AG10803 (cell line): ENCODE measurements at regions not wholly inside any gene's neighbourhood (a gene's known extent, or its start where the extent isn't known, plus 50 kb on each side); places are given as distances from the start of the nearest gene placed in this dataset.
A peak's percentile ranks its signal among the peaks of the same experiment; 100 is the strongest.
"Not testable (repeated sequence)": the region's sequence is repeated elsewhere in the genome, so short reads cannot be mapped to it uniquely, and the experiment has no call there.

Source experiments
- DNase-seq: peaks from one replicate; pipeline ENCODE4 v3.0.0; 2010; ENCODE audit warnings: low read depth
- H3K4me3 ChIP-seq: 2 replicates; pipeline ENCODE4 v1.5.1; 2011; ENCODE audit warnings: mild to moderate bottlenecking, low read length, control low read depth
- TF ChIP-seq, protein P1 (sequence below): conservative IDR thresholded peaks from 2 replicates; pipeline ENCODE4 v1.5.1; 2011; ENCODE audit warnings: mild to moderate bottlenecking, low read length, control low read depth, inconsistent platforms

GRCh38 chr9:87781331-87781730, 55.4 kb downstream of the CTSL start:
- TF ChIP-seq, protein P1, sequence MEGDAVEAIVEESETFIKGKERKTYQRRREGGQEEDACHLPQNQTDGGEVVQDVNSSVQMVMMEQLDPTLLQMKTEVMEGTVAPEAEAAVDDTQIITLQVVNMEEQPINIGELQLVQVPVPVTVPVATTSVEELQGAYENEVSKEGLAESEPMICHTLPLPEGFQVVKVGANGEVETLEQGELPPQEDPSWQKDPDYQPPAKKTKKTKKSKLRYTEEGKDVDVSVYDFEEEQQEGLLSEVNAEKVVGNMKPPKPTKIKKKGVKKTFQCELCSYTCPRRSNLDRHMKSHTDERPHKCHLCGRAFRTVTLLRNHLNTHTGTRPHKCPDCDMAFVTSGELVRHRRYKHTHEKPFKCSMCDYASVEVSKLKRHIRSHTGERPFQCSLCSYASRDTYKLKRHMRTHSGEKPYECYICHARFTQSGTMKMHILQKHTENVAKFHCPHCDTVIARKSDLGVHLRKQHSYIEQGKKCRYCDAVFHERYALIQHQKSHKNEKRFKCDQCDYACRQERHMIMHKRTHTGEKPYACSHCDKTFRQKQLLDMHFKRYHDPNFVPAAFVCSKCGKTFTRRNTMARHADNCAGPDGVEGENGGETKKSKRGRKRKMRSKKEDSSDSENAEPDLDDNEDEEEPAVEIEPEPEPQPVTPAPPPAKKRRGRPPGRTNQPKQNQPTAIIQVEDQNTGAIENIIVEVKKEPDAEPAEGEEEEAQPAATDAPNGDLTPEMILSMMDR = no peak

DNA sequence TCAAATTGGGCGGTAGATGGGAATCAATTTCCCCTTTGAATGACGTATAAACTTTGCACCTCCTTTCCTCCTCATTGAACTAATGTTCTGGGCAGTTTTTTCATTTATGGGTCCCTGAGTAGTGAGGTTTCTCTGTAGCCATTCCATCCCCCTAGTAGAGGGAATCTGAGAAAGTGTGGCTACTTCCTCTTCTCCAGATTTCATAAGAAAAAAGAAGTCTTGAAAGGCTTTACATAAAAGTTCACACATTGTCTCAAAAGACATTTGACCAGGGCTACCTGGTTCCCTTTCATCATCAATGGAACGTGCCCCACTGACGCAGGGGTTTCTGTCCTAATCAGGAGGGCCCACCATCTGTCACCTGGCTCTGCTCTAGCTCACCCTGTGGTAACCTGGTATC, 57.3 kb downstream of the CTSL start:
- TF ChIP-seq, protein P1 = no peak
- no peak overlapping the region for H3K4me3 ChIP-seq
- DNase-seq = no peak

More at GRCh38 chr9:87781331-87781730, 55.4 kb downstream of the CTSL start:
- no peak for DNase-seq
- no peak overlapping the region for H3K4me3 ChIP-seq

- not testable (repeated sequence) for H3K4me3 ChIP-seq, DNase-seq
Measured at GRCh38 chr9:87785315-87785970, 59.5 kb downstream of the CTSL start.

DNA sequence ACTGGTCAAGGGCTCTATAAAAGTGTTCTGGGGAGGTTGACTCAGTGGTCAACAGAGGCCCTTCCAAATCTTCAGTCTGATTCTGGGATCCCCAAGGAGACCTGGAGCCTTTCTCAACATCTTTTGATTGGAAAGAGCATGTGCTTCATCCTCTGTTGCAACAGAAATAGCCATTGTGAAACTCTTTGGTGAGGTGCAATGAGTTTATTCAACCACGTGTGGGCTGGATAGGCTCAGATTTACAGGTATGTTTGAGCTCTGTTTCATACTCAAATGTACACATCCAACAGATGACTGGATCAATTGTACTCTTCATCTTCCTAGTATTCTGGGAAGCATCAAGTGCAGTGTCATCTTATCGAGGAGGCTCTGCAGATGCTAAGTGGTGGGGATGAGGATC, 60.5 kb downstream of the CTSL start:
- DNase-seq = no peak
- no peak overlapping the region for H3K4me3 ChIP-seq
- TF ChIP-seq, protein P1 = no peak

- TF ChIP-seq, protein P1 = no peak
- H3K4me3 ChIP-seq = no peak overlapping the region
- no peak for DNase-seq
Measured at GRCh38 chr9:87786876-87787275, 61.0 kb downstream of the CTSL start.

DNA sequence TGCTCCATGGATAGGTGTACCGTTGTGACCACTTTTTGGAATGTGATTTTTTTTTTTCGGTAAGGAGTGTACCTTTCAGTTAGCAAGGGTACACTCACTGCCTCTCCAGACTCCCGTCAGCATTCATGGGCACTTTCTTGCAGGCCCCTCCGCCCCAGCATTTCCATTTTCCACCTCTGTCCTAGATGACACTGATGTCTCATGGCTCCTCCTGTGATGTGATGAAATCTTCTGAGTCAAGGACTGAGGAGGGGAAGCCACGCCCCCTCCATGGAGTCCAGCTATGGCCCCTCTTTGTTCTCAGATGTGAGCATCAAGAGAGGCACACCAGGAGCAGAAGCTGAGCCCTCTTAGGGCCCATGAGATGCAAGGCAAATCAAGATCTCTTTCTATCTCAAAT, 61.8 kb downstream of the CTSL start:
- TF ChIP-seq, protein P1 = no peak
- no peak for DNase-seq
- no peak overlapping the region for H3K4me3 ChIP-seq

DNA sequence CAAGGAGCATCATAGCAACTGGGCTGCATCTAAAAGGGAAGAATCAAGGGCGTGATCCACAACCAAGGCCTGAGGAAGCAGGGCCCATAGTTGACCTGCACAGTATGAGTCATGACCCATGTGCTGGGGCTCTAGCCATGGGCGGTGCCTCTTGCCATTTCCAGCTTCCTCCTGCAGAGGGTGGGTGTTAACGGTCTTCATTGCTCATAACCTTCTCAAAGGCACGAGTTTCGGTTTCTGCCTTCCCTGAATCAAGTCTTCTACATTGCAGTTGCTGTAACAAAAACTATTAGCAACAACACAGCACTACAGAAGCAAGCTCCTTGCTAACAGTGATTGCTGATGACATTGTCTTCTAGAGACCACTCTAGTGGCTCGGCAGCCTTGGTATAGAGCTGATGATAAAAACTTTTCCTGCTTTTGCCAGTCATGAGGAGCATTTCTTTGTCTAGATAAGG, 66.9 kb downstream of the CTSL start:
- TF ChIP-seq, protein P1 = peak; percentile 13; the same call in 1 of the 2 replicates
- H3K4me3 ChIP-seq = no peak overlapping the region
- peak; percentile 68 for DNase-seq
